H1 (cell line): ENCODE measurements at regions not wholly inside any gene's neighbourhood (a gene's known extent, or its start where the extent isn't known, plus 50 kb on each side); places are given as distances from the start of the nearest gene placed in this dataset.

Experiments used
- TF ChIP-seq, protein P1 (sequence below): fragments of 300-600 bp; sonication (generic); IDR thresholded peaks from 2 replicates; pipeline ENCODE4 v1.7.1; 2012; ENCODE audit warnings: low read length, moderate library complexity, mild to moderate bottlenecking, inconsistent platforms; ENCODE audit not compliant: insufficient replicate concordance

GRCh38 chr16:5595849-5596248, 498.3 kb upstream of the EEF2KMT start (continued):
- TF ChIP-seq, protein P1, sequence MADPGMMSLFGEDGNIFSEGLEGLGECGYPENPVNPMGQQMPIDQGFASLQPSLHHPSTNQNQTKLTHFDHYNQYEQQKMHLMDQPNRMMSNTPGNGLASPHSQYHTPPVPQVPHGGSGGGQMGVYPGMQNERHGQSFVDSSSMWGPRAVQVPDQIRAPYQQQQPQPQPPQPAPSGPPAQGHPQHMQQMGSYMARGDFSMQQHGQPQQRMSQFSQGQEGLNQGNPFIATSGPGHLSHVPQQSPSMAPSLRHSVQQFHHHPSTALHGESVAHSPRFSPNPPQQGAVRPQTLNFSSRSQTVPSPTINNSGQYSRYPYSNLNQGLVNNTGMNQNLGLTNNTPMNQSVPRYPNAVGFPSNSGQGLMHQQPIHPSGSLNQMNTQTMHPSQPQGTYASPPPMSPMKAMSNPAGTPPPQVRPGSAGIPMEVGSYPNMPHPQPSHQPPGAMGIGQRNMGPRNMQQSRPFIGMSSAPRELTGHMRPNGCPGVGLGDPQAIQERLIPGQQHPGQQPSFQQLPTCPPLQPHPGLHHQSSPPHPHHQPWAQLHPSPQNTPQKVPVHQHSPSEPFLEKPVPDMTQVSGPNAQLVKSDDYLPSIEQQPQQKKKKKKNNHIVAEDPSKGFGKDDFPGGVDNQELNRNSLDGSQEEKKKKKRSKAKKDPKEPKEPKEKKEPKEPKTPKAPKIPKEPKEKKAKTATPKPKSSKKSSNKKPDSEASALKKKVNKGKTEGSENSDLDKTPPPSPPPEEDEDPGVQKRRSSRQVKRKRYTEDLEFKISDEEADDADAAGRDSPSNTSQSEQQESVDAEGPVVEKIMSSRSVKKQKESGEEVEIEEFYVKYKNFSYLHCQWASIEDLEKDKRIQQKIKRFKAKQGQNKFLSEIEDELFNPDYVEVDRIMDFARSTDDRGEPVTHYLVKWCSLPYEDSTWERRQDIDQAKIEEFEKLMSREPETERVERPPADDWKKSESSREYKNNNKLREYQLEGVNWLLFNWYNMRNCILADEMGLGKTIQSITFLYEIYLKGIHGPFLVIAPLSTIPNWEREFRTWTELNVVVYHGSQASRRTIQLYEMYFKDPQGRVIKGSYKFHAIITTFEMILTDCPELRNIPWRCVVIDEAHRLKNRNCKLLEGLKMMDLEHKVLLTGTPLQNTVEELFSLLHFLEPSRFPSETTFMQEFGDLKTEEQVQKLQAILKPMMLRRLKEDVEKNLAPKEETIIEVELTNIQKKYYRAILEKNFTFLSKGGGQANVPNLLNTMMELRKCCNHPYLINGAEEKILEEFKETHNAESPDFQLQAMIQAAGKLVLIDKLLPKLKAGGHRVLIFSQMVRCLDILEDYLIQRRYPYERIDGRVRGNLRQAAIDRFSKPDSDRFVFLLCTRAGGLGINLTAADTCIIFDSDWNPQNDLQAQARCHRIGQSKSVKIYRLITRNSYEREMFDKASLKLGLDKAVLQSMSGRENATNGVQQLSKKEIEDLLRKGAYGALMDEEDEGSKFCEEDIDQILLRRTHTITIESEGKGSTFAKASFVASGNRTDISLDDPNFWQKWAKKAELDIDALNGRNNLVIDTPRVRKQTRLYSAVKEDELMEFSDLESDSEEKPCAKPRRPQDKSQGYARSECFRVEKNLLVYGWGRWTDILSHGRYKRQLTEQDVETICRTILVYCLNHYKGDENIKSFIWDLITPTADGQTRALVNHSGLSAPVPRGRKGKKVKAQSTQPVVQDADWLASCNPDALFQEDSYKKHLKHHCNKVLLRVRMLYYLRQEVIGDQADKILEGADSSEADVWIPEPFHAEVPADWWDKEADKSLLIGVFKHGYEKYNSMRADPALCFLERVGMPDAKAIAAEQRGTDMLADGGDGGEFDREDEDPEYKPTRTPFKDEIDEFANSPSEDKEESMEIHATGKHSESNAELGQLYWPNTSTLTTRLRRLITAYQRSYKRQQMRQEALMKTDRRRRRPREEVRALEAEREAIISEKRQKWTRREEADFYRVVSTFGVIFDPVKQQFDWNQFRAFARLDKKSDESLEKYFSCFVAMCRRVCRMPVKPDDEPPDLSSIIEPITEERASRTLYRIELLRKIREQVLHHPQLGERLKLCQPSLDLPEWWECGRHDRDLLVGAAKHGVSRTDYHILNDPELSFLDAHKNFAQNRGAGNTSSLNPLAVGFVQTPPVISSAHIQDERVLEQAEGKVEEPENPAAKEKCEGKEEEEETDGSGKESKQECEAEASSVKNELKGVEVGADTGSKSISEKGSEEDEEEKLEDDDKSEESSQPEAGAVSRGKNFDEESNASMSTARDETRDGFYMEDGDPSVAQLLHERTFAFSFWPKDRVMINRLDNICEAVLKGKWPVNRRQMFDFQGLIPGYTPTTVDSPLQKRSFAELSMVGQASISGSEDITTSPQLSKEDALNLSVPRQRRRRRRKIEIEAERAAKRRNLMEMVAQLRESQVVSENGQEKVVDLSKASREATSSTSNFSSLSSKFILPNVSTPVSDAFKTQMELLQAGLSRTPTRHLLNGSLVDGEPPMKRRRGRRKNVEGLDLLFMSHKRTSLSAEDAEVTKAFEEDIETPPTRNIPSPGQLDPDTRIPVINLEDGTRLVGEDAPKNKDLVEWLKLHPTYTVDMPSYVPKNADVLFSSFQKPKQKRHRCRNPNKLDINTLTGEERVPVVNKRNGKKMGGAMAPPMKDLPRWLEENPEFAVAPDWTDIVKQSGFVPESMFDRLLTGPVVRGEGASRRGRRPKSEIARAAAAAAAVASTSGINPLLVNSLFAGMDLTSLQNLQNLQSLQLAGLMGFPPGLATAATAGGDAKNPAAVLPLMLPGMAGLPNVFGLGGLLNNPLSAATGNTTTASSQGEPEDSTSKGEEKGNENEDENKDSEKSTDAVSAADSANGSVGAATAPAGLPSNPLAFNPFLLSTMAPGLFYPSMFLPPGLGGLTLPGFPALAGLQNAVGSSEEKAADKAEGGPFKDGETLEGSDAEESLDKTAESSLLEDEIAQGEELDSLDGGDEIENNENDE = no peak
